ENCODE measurements at regions not wholly inside any gene's neighbourhood (a gene's known extent, or its start where the extent isn't known, plus 50 kb on each side); places are given as distances from the start of the nearest gene placed in this dataset.

DNA sequence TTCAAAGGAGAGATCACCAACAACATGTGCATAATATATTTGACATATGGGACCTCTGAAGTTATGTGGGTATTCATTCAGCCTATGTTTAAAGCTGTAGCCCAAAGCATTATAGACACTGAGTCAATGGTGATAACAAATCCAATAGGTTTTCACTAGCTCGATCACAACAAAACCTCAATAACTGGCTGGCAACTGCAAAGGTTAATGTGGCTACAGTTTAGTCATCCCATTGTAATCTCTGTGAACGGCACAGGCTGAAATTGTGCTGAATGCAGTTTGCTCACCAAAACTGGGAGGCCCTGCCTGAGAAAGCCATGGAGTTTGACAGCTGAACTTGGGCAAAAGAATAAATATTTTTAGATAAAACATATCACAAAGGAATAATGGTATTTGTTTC is 152.4 kb upstream of the ADO start:
- TF ChIP-seq, protein P1, sequence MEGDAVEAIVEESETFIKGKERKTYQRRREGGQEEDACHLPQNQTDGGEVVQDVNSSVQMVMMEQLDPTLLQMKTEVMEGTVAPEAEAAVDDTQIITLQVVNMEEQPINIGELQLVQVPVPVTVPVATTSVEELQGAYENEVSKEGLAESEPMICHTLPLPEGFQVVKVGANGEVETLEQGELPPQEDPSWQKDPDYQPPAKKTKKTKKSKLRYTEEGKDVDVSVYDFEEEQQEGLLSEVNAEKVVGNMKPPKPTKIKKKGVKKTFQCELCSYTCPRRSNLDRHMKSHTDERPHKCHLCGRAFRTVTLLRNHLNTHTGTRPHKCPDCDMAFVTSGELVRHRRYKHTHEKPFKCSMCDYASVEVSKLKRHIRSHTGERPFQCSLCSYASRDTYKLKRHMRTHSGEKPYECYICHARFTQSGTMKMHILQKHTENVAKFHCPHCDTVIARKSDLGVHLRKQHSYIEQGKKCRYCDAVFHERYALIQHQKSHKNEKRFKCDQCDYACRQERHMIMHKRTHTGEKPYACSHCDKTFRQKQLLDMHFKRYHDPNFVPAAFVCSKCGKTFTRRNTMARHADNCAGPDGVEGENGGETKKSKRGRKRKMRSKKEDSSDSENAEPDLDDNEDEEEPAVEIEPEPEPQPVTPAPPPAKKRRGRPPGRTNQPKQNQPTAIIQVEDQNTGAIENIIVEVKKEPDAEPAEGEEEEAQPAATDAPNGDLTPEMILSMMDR (IDR thresholded peaks at IDR 0.05 in 8 of 11, conservative IDR thresholded peaks at IDR 0.05 in 3 of 11) = no peak
- TF ChIP-seq POLR2A (IDR thresholded peaks at IDR 0.05) = no peak

Measured in spleen (tissue), 7 donors.